DND-41 (cell line): ENCODE measurements at regions not wholly inside any gene's neighbourhood (a gene's known extent, or its start where the extent isn't known, plus 50 kb on each side); places are given as distances from the start of the nearest gene placed in this dataset.

Experiments
- EZH2 ChIP-seq: IDR thresholded peaks from 3 replicates; pipeline ENCODE4 v1.6.1; 2012; ENCODE audit warnings: borderline replicate concordance, low read depth, mild to moderate bottlenecking, moderate library complexity, low read length, inconsistent platforms; ENCODE audit not compliant: severe bottlenecking
- TF ChIP-seq, protein P1 (sequence below): IDR thresholded peaks from 2 replicates; pipeline ENCODE4 v1.5.1; 2012; ENCODE audit warnings: borderline replicate concordance, low read length, moderate library complexity, mild to moderate bottlenecking; ENCODE audit not compliant: poor library complexity, severe bottlenecking; ENCODE audit errors: extremely low read depth

DNA sequence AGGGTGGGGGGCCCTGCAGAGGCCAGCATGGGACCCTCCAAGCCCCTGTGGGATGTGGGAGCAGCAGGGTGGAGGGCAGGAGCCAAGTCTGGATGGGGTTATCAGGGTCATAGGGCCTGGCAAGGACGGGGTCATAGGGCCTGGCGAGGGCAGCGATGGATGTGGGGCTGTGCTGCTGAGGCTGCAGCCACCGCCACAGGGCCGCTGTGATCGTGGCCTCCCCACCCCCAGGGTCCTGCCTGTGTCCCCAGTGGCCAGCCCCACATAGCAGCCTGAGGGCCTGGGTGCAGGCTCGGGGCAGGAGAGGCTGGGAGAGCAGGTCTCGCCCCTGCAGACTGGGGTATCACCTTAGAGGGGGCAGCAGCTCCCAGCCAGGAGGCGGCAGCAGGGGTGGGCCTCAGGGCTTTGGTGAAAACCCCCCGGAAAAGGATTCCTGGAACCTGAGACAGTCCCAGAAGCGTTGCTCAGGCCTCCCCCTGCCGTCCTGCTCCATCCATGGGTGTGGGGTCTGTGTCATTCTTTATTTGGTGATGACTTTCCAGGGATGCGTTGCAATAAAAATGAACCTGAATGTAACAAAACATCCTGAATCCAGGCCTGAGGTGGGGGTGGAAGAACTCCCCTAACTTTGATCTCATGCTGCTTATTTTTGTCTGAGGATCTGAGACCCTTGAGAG lies 107.3 kb upstream of the SHH start:
- TF ChIP-seq, protein P1, sequence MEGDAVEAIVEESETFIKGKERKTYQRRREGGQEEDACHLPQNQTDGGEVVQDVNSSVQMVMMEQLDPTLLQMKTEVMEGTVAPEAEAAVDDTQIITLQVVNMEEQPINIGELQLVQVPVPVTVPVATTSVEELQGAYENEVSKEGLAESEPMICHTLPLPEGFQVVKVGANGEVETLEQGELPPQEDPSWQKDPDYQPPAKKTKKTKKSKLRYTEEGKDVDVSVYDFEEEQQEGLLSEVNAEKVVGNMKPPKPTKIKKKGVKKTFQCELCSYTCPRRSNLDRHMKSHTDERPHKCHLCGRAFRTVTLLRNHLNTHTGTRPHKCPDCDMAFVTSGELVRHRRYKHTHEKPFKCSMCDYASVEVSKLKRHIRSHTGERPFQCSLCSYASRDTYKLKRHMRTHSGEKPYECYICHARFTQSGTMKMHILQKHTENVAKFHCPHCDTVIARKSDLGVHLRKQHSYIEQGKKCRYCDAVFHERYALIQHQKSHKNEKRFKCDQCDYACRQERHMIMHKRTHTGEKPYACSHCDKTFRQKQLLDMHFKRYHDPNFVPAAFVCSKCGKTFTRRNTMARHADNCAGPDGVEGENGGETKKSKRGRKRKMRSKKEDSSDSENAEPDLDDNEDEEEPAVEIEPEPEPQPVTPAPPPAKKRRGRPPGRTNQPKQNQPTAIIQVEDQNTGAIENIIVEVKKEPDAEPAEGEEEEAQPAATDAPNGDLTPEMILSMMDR, result no peak
- no peak for TF ChIP-seq EZH2
